NB4 (cell line): ENCODE measurements at regions not wholly inside any gene's neighbourhood (a gene's known extent, or its start where the extent isn't known, plus 50 kb on each side); places are given as distances from the start of the nearest gene placed in this dataset.

ENCODE experiments used
- CTCF ChIP-seq: IDR thresholded peaks from one replicate; pipeline ENCODE4 v1.5.1; 2012; ENCODE audit warnings: low read depth, low read length
- MYC ChIP-seq: IDR thresholded peaks from 2 replicates; pipeline ENCODE4 v1.6.1; 2011; ENCODE audit warnings: low read depth, low read length
- POLR2A ChIP-seq: IDR thresholded peaks from 2 replicates; pipeline ENCODE4 v1.6.1; 2011; ENCODE audit warnings: mild to moderate bottlenecking; ENCODE audit not compliant: insufficient read length; ENCODE audit errors: extremely low read depth
- TF ChIP-seq, protein P1 (sequence below): IDR thresholded peaks from 2 replicates; pipeline ENCODE4 v1.6.1; 2011; ENCODE audit warnings: low read depth, low read length

DNA sequence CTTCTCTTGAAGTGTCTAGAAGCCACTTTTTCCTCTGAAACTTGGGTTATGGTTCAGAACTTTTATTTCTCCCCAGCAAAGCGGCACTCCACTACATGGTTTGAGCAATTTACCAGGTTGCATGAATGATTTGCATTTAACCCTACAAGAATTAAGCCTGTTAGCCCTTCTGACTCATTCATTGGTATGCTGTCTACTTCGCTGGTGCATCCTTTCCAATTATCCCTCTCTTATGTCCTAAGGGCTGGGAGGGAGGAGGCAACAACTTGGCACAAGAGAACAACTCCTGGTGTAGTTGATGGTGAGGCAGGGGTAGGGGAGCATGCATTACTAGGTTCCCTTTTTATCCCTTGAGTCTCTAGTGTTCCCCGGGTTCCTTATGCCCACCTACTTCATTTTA, 293.4 kb upstream of the MEX3C start:
- no peak for TF ChIP-seq POLR2A
- TF ChIP-seq, protein P1, sequence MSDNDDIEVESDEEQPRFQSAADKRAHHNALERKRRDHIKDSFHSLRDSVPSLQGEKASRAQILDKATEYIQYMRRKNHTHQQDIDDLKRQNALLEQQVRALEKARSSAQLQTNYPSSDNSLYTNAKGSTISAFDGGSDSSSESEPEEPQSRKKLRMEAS, result no peak
- no peak for TF ChIP-seq CTCF
- no peak for TF ChIP-seq MYC
